Thoracic aorta (tissue), 2 donors: ENCODE measurements at regions not wholly inside any gene's neighbourhood (a gene's known extent, or its start where the extent isn't known, plus 50 kb on each side); places are given as distances from the start of the nearest gene placed in this dataset.

Experiments used
- ATAC-seq: fragments of 150-250 bp; one replicate; pipeline ENCODE4 v1.8.0; 2017; ENCODE audit warnings: low read depth; ENCODE audit not compliant: insufficient number of reproducible peaks, low FRiP score
- DNase-seq: peaks from one replicate; pipeline ENCODE4 v3.0.0-alpha.2; 2020; ENCODE audit warnings: low spot score
- H3K27ac ChIP-seq, 2 donors: fragments of 200-600 bp; sonication (generic); 1 replicate in 1 of 2; 2 replicates in 1 of 2; pipeline ENCODE4 v1.5.1; 2016; ENCODE audit warnings: mild to moderate bottlenecking in 2 of 2, moderate library complexity in 2 of 2
- H3K27me3 ChIP-seq: fragments of 200-600 bp; sonication (generic); replicated peaks from 2 replicates; pipeline ENCODE4 v1.6.0; 2016; ENCODE audit warnings: mild to moderate bottlenecking; ENCODE audit not compliant: insufficient read depth
- H3K36me3 ChIP-seq: fragments of 200-600 bp; sonication (generic); one replicate; pipeline ENCODE4 v1.5.1; 2016
- H3K4me1 ChIP-seq, 2 donors: fragments of 200-600 bp; sonication (generic); 1 replicate in 1 of 2; 2 replicates in 1 of 2; pipeline versions ENCODE4 v1.5.1 to v1.6.0; 2016; ENCODE audit warnings: low read depth in 2 of 2, mild to moderate bottlenecking in 1 of 2; ENCODE audit not compliant: control insufficient read depth in 1 of 2
- H3K4me3 ChIP-seq: fragments of 200-600 bp; sonication (generic); 2 replicates; pipeline ENCODE4 v1.5.1; 2016; ENCODE audit warnings: mild to moderate bottlenecking
- H3K9me3 ChIP-seq: fragments of 200-600 bp; sonication (generic); 2 replicates; pipeline ENCODE4 v1.5.1; 2016
- TF ChIP-seq, protein P1 (sequence below): fragments of 200-600 bp; sonication (generic); IDR thresholded peaks from one replicate; pipeline ENCODE4 v1.5.1; 2019; ENCODE audit warnings: antibody characterized with exemption

DNA sequence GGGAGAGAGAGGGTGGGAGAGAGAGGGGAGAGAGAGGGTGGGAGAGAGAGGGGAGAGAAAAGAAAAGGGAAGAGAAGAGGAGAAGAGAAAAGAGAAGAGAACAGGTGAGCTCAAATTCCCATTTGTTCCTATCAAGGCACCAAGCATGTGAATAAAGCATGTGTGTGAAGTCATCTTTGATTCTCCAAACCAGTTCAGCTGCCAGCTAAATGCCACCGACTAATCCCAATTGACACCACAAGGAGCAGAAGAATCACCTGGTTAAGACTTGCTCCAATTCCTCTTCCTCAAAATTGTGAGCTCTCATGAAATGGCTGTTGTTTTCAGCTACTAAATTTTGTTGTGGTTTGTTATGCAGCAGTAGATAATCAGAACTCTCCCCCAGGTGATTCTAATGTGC is 188.9 kb downstream of the TMX1 start:
- H3K9me3 ChIP-seq, result no peaks in the 10 kb centered on the region

DNA sequence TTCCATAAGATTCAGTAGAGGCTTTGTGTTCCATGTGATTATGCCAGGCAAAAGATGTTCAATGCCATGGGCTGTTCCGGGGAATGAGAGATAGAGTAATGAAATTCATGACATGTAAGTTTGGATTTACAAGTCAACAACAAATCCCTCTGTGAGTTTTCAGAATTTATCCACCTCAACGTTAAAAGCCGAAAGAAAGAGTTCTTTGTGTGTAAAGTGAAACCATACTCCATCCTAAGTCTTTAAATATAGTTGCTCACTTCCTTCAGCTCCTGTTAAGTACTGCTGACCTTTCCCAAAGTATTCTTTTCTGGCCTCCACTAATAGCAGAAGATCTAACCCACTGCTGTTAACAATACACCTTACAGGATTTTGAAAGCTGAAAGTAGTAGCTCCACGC is 190.0 kb downstream of the TMX1 start:
- no peak overlapping the region for H3K4me3 ChIP-seq
- peaks cover 6 to 19% of the 10 kb centered on the region in 2 donors for H3K4me1 ChIP-seq
- no peaks in the 10 kb centered on the region for H3K36me3 ChIP-seq
- no peaks in the 10 kb centered on the region for H3K9me3 ChIP-seq
- no peaks in the 10 kb centered on the region for H3K27me3 ChIP-seq
- DNase-seq (no peak), ATAC-seq (no peak)
- TF ChIP-seq, protein P1, sequence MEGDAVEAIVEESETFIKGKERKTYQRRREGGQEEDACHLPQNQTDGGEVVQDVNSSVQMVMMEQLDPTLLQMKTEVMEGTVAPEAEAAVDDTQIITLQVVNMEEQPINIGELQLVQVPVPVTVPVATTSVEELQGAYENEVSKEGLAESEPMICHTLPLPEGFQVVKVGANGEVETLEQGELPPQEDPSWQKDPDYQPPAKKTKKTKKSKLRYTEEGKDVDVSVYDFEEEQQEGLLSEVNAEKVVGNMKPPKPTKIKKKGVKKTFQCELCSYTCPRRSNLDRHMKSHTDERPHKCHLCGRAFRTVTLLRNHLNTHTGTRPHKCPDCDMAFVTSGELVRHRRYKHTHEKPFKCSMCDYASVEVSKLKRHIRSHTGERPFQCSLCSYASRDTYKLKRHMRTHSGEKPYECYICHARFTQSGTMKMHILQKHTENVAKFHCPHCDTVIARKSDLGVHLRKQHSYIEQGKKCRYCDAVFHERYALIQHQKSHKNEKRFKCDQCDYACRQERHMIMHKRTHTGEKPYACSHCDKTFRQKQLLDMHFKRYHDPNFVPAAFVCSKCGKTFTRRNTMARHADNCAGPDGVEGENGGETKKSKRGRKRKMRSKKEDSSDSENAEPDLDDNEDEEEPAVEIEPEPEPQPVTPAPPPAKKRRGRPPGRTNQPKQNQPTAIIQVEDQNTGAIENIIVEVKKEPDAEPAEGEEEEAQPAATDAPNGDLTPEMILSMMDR, result no peak
- no peak overlapping the region for H3K27ac ChIP-seq

More for the DNA sequence above, 188.9 kb downstream of the TMX1 start:
- Histone ChIP-seq H3K36me3 (no peaks in the 10 kb centered on the region), H3K27ac (no peak overlapping the region), H3K4me3 (no peak overlapping the region), H3K4me1 (peaks cover 6 to 29% of the 10 kb centered on the region in 2 donors), H3K27me3 (no peaks in the 10 kb centered on the region)
- ATAC-seq, result no peak
- TF ChIP-seq, protein P1, result no peak
- no peak for DNase-seq

DNA sequence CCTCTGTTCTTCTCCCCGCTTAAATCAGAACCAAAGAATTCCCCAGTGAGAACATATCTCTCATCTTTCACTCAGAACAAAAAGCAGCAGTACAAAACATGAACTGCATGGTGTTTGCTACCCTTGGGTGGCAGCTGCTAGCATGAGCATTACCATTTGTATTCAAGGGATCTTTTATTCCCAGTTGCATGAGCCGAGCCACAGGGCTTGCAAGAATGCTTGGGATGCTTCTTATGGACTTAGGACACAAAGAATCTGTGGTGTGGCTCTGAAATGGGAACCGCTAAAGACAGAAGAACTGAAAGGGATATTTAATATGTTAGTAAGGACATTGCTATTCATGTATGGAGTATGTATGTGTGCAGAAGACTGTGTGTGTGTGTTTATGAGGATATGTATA is 190.6 kb downstream of the TMX1 start:
- no peak overlapping the region for H3K4me3 ChIP-seq
- no peak overlapping the region for H3K27ac ChIP-seq
- DNase-seq (no peak), ATAC-seq (no peak)
- no peaks in the 10 kb centered on the region for H3K36me3 ChIP-seq
- TF ChIP-seq, protein P1, result no peak
- H3K9me3 ChIP-seq, result no peaks in the 10 kb centered on the region
- no peaks in the 10 kb centered on the region for H3K27me3 ChIP-seq
- H3K4me1 ChIP-seq, result peaks cover 6 to 17% of the 10 kb centered on the region in 2 donors

DNA sequence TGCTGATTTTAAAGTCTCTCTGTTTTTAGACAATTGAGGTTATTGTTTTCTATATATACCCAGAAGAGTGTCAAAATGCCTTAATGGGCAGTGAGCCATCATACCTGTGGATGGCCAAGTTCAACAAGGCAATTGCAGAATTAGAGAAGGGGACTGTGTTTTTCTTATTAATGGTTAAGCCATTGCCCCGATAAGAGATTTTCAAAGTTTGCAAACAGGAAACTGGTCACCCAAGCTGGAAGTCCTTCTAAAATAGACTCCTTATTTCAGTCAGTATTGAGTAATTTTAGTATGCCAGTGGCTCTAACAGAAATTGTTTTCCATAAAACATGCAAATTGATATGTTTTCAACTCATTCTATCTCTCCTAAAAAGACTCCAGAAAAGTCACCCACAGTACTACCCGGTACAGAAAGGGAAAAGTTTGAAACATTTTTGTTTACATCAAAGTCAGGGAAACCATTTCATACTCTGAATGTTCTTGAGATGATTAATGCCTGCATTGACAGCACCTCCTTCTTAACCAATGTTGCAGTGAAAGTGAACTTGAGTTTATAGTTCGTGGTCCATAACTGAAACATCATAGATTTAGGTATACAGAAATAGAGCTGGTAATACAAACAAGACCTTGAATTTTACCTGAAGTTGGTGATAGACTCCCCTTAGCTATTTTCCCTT is 191.1 kb downstream of the TMX1 start:
- TF ChIP-seq, protein P1, result no peak
- Histone ChIP-seq H3K36me3 (no peaks in the 10 kb centered on the region), H3K4me1 (peaks cover 6 to 17% of the 10 kb centered on the region in 2 donors), H3K4me3 (no peak overlapping the region), H3K27ac (no peak overlapping the region), H3K9me3 (no peaks in the 10 kb centered on the region), H3K27me3 (no peaks in the 10 kb centered on the region)
- no peak for ATAC-seq
- DNase-seq, result no peak

DNA sequence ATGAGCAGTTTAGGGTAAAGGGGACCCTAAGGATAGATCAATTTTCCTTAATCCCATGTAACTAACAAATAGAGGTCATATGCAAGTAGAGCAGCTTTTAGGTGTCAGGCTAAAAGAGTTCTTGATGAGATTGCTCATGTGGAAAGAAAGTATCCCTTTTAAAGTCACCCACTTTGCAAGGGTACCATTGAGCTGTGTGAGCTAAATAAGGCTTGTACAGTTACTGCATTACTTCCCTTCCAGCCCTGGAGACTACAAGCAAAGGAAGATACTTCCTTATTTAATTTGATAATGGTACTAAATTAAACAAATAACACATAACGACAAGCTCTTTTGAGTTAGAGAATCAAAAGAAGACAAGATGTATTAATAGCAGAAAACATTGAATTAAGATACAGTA is 191.7 kb downstream of the TMX1 start:
- ATAC-seq (no peak), DNase-seq (no peak)
- TF ChIP-seq, protein P1, result no peak
- no peaks in the 10 kb centered on the region for H3K27me3 ChIP-seq
- peaks cover 6 to 17% of the 10 kb centered on the region in 2 donors for H3K4me1 ChIP-seq
- H3K4me3 ChIP-seq, result no peak overlapping the region
- H3K9me3 ChIP-seq, result no peaks in the 10 kb centered on the region
- no peak overlapping the region for H3K27ac ChIP-seq
- no peaks in the 10 kb centered on the region for H3K36me3 ChIP-seq
